Keratinocyte (primary cell): ENCODE measurements at regions not wholly inside any gene's neighbourhood (a gene's known extent, or its start where the extent isn't known, plus 50 kb on each side); places are given as distances from the start of the nearest gene placed in this dataset.

Experiments used
- DNase-seq: peaks from one replicate; pipeline ENCODE4 v3.0.0-alpha.2; 2011; ENCODE audit warnings: low read depth, missing footprints, low spot score
- FAIRE-seq: peaks from 2 replicates; lab custom pipeline; 2011; peaks lifted over from hg19 to GRCh38; lab: Jason Lieb, UNC
- H2AFZ ChIP-seq: 2 replicates; pipeline ENCODE4 v1.6.0; 2012; ENCODE audit warnings: low read length, control low read depth, inconsistent platforms; ENCODE audit not compliant: control insufficient read depth
- H3K27ac ChIP-seq: 2 replicates; pipeline ENCODE4 v1.5.1; 2011; ENCODE audit warnings: low read length; ENCODE audit not compliant: control insufficient read depth, insufficient read depth
- H3K27me3 ChIP-seq: 3 replicates; pipeline ENCODE4 v1.6.0; 2011; ENCODE audit warnings: low read length; ENCODE audit not compliant: control insufficient read depth, insufficient read depth; ENCODE audit errors: extremely low read depth
- H3K36me3 ChIP-seq, 2 experiments: 2 replicates in 1 of 2; 3 replicates in 1 of 2; pipeline ENCODE4 v1.5.1; 2011; ENCODE audit warnings: low read length in 2 of 2, mild to moderate bottlenecking in 1 of 2; ENCODE audit not compliant: control insufficient read depth in 2 of 2, insufficient read depth in 2 of 2; ENCODE audit errors: extremely low read depth in 1 of 2
- H3K4me1 ChIP-seq: 3 replicates; pipeline ENCODE4 v1.5.1; 2011; ENCODE audit warnings: low read length; ENCODE audit not compliant: control insufficient read depth, insufficient read depth; ENCODE audit errors: extremely low read depth
- H3K4me2 ChIP-seq: 3 replicates; pipeline ENCODE4 v1.6.0; 2011; ENCODE audit warnings: low read depth, low read length; ENCODE audit not compliant: control insufficient read depth, insufficient read depth; ENCODE audit errors: extremely low read depth
- H3K4me3 ChIP-seq, 3 experiments: fragments of 200-600 bp in 1 of 3; sonication (generic) in 1 of 3; 2 replicates in 2 of 3; 3 replicates in 1 of 3; pipeline ENCODE4 v1.5.1; 2011 to 2016; ENCODE audit warnings: low read length in 3 of 3, mild to moderate bottlenecking in 3 of 3, control low read depth in 2 of 3, inconsistent platforms in 1 of 3, low read depth in 1 of 3, mixed read lengths in 1 of 3, mixed run types in 1 of 3, moderate library complexity in 1 of 3; ENCODE audit not compliant: control insufficient read depth in 2 of 3, insufficient read depth in 2 of 3; ENCODE audit errors: extremely low read depth in 1 of 3
- H3K79me2 ChIP-seq: 2 replicates; pipeline ENCODE4 v1.6.0; 2012; ENCODE audit warnings: low read length; ENCODE audit not compliant: control insufficient read depth, insufficient read depth
- H3K9ac ChIP-seq: 3 replicates; pipeline ENCODE4 v1.6.0; 2011; ENCODE audit warnings: low read length; ENCODE audit not compliant: control insufficient read depth, insufficient read depth; ENCODE audit errors: extremely low read depth
- H3K9me1 ChIP-seq: 3 replicates; pipeline ENCODE4 v1.6.0; 2011; ENCODE audit warnings: low read length; ENCODE audit not compliant: control insufficient read depth, insufficient read depth; ENCODE audit errors: extremely low read depth
- H3K9me3 ChIP-seq: 2 replicates; pipeline ENCODE4 v1.5.1; 2012; ENCODE audit warnings: low read depth, low read length; ENCODE audit not compliant: control insufficient read depth
- H4K20me1 ChIP-seq: 3 replicates; pipeline ENCODE4 v1.6.0; 2011; ENCODE audit warnings: low read length; ENCODE audit not compliant: control insufficient read depth, insufficient read depth; ENCODE audit errors: extremely low read depth
- EZH2 ChIP-seq: IDR thresholded peaks from one replicate; pipeline ENCODE4 v1.6.1; 2012; ENCODE audit warnings: inconsistent platforms, mild to moderate bottlenecking, low read length, moderate library complexity
- dilution Hi-C: fragments of 300-500 bp; cut with MboI; formaldehyde crosslinking; loops from one replicate; pipeline ENCODE4 v1.7.0; 2020; ENCODE audit warnings: low sequenced_read_pairs; ENCODE audit not compliant: extremely low pct_ligation_motif_present
- TF ChIP-seq, protein P1 (sequence below), 3 experiments: IDR thresholded peaks in 1 of 3; conservative IDR thresholded peaks in 1 of 3; optimal IDR thresholded peaks in 1 of 3; 2 replicates in 2 of 3; 3 replicates in 1 of 3; pipeline versions ENCODE3 to v1.5.1; 2011; ENCODE audit warnings: low read length in 3 of 3, mild to moderate bottlenecking in 3 of 3, moderate library complexity in 2 of 3, control low read depth in 1 of 3, inconsistent platforms in 1 of 3; ENCODE audit not compliant: insufficient read depth in 2 of 3; ENCODE audit errors: extremely low read depth in 1 of 3

GRCh38 chr4:145324161-145324560, 143.8 kb upstream of the OTUD4 start:
- H3K9ac ChIP-seq, result no peak overlapping the region
- peaks cover 3% of the 10 kb centered on the region for H3K4me1 ChIP-seq
- H3K4me3 ChIP-seq, result no peak overlapping the region
- peak overlapping the region; percentile 17 for H3K4me2 ChIP-seq
- H3K27ac ChIP-seq, result no peak overlapping the region
- no peaks in the 10 kb centered on the region for H3K9me3 ChIP-seq
- FAIRE-seq (peak; percentile 52), DNase-seq (no peak)
- H3K27me3 ChIP-seq, result no peaks in the 10 kb centered on the region
- no peaks in the 10 kb centered on the region for H4K20me1 ChIP-seq
- no peaks in the 10 kb centered on the region for H3K9me1 ChIP-seq
- TF ChIP-seq, protein P1, sequence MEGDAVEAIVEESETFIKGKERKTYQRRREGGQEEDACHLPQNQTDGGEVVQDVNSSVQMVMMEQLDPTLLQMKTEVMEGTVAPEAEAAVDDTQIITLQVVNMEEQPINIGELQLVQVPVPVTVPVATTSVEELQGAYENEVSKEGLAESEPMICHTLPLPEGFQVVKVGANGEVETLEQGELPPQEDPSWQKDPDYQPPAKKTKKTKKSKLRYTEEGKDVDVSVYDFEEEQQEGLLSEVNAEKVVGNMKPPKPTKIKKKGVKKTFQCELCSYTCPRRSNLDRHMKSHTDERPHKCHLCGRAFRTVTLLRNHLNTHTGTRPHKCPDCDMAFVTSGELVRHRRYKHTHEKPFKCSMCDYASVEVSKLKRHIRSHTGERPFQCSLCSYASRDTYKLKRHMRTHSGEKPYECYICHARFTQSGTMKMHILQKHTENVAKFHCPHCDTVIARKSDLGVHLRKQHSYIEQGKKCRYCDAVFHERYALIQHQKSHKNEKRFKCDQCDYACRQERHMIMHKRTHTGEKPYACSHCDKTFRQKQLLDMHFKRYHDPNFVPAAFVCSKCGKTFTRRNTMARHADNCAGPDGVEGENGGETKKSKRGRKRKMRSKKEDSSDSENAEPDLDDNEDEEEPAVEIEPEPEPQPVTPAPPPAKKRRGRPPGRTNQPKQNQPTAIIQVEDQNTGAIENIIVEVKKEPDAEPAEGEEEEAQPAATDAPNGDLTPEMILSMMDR (optimal IDR thresholded peaks at IDR 0.05 in 1 of 3, IDR thresholded peaks at IDR 0.05 in 1 of 3, conservative IDR thresholded peaks at IDR 0.05 in 1 of 3; ENCODE audit: extremely low read depth in 1 of 3, insufficient read depth in 2 of 3, low read length in 3 of 3), result no peak
- TF ChIP-seq EZH2, result no peak
- no peaks in the 10 kb centered on the region for H3K36me3 ChIP-seq
- no peak overlapping the region for H2AFZ ChIP-seq
- dilution Hi-C loops, result no loop called here
- H3K79me2 ChIP-seq, result no peaks in the 10 kb centered on the region

DNA sequence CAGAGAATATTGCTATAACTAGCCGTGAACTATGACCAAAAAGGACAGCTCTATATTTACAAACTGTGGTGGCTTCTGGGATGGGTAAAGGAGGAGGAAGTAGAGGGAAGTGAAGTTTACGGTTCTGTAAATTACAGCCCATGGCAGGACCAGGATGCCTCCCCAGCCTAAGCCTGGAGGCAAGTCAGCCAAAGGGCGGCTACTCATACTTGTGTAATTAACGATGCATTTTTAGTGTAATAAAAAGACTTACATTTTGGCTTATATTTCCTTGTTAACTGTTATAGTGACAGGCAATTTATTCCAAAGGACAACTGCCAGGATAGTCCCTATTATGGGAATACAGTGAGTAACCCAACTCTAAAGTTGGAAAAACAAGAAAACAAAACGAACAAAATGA, 139.9 kb upstream of the OTUD4 start:
- Histone ChIP-seq H3K79me2 (no peaks in the 10 kb centered on the region), H3K9ac (no peak overlapping the region), H3K27me3 (no peaks in the 10 kb centered on the region), H3K36me3 (no peaks in the 10 kb centered on the region), H4K20me1 (no peaks in the 10 kb centered on the region), H3K4me3 (no peak overlapping the region), H3K9me1 (no peaks in the 10 kb centered on the region), H2AFZ (peak overlapping the region; percentile 21), H3K4me1 (peaks cover 3% of the 10 kb centered on the region), H3K4me2 (no peak overlapping the region), H3K27ac (no peak overlapping the region), H3K9me3 (no peaks in the 10 kb centered on the region)
- TF ChIP-seq EZH2, result no peak
- TF ChIP-seq, protein P1 (optimal IDR thresholded peaks at IDR 0.05 in 1 of 3, IDR thresholded peaks at IDR 0.05 in 1 of 3, conservative IDR thresholded peaks at IDR 0.05 in 1 of 3; ENCODE audit: extremely low read depth in 1 of 3, insufficient read depth in 2 of 3, low read length in 3 of 3), result no peak
- dilution Hi-C loops, result no loop called here
- DNase-seq (no peak), FAIRE-seq (no peak)
